ENCODE measurements at regions not wholly inside any gene's neighbourhood (a gene's known extent, or its start where the extent isn't known, plus 50 kb on each side); places are given as distances from the start of the nearest gene placed in this dataset.

- no peak overlapping the region for H2AFZ ChIP-seq (ENCODE audit: low read depth, low read length)
- CTCF ChIA-PET (ENCODE audit: low intra/inter-chr PET ratio) = no interaction called here
- POLR2A ChIA-PET = no interaction called here
- H3K27ac ChIP-seq (ENCODE audit: extremely low read depth, low read depth, low read length) = no peak overlapping the region
- no TSS peak for BruUV-seq (replicated peaks)
- 2% methylated on average over 4 of the region's 4 CpGs for WGBS (ENCODE audit: insufficient coverage, low coverage, missing lambda C conversion rate)
- H3K79me2 ChIP-seq (ENCODE audit: control insufficient read depth, insufficient read depth, low read length) = no peaks in the 10 kb centered on the region
- H3K27me3 ChIP-seq (ENCODE audit: control insufficient read depth in 2 of 2, insufficient read depth in 2 of 2, low read length in 2 of 2) = no peaks in the 10 kb centered on the region
- DNase-seq (ENCODE audit: extremely low read depth in 1 of 4, low spot score in 3 of 4) (no peak), ATAC-seq (no peak), FAIRE-seq (no peak)
- H3K9ac ChIP-seq (ENCODE audit: insufficient read depth in 1 of 2, low read depth in 2 of 2, low read length in 2 of 2) = no peak overlapping the region
- H3K4me3 ChIP-seq = no peak overlapping the region
- H3K4me2 ChIP-seq (ENCODE audit: insufficient read depth, low read length) = no peak overlapping the region
- H3K36me3 ChIP-seq (ENCODE audit: control insufficient read depth, insufficient read depth, low read length) = no peaks in the 10 kb centered on the region
- no peaks in the 10 kb centered on the region for H3K4me1 ChIP-seq (replicated peaks in 1 of 2; ENCODE audit: control insufficient read depth in 2 of 2, insufficient read depth in 2 of 2, low read length in 2 of 2)
- no peaks in the 10 kb centered on the region for H4K20me1 ChIP-seq (replicated peaks; ENCODE audit: control insufficient read depth, insufficient read depth, low read length)
- intact Hi-C loops (cut with micrococcal nuclease) (no loop called here), in situ Hi-C loops (cut with MboI) (no loop called here)
- H3K9me3 ChIP-seq (replicated peaks; ENCODE audit: control insufficient read depth, insufficient read depth, low read depth, low read length) = no peaks in the 10 kb centered on the region; the same call in 1 of the 2 replicates
- no peaks in the 10 kb centered on the region for H3K9me1 ChIP-seq (ENCODE audit: control insufficient read depth, insufficient read depth, low read length)
- no peak for TF ChIP-seq ATF2 (CRISPR knock-in tag; IDR thresholded peaks at IDR 0.05)
- TF ChIP-seq ZEB2 (IDR thresholded peaks at IDR 0.05) = no peak
- TF ChIP-seq TFAP4 (CRISPR knock-in tag; IDR thresholded peaks at IDR 0.05; ENCODE audit: borderline replicate concordance) = no peak
- no peak for TF ChIP-seq PHF21A (IDR thresholded peaks at IDR 0.05; ENCODE audit: borderline replicate concordance, low read depth)
- TF ChIP-seq NFE2 (IDR thresholded peaks at IDR 0.05; ENCODE audit: low read depth) = no peak
- TF ChIP-seq SMARCE1 (IDR thresholded peaks at IDR 0.05) = no peak
- TF ChIP-seq E4F1 (CRISPR knock-in tag; IDR thresholded peaks at IDR 0.05; ENCODE audit: borderline replicate concordance) = no peak
- no peak for TF ChIP-seq TARDBP (IDR thresholded peaks at IDR 0.05)
- TF ChIP-seq CUX1 (CRISPR knock-in tag; IDR thresholded peaks at IDR 0.05) = no peak
- TF ChIP-seq ZNF280A (IDR thresholded peaks at IDR 0.05; ENCODE audit: low read depth, partially characterized antibody) = no peak
- no peak for TF ChIP-seq ELK3 (CRISPR knock-in tag; IDR thresholded peaks at IDR 0.05)
Observed at GRCh38 chr11:106399624-106400023, 322.2 kb downstream of the AASDHPPT start.

Measured in K562 (cell line).